Coronary artery (tissue), 2 donors: ENCODE measurements at regions not wholly inside any gene's neighbourhood (a gene's known extent, or its start where the extent isn't known, plus 50 kb on each side); places are given as distances from the start of the nearest gene placed in this dataset.

Experiments used
- DNase-seq: peaks from one replicate; pipeline ENCODE4 v3.0.0-alpha.2; 2017; ENCODE audit warnings: low spot score
- H3K27ac ChIP-seq, 2 donors: fragments of 200-600 bp; sonication (generic); one replicate each; pipeline ENCODE4 v1.5.1; 2016 to 2019
- H3K4me3 ChIP-seq: fragments of 200-600 bp; sonication (generic); 2 replicates; pipeline ENCODE4 v1.5.1; 2016; ENCODE audit warnings: mild to moderate bottlenecking, moderate library complexity
- TF ChIP-seq, protein P1 (sequence below): fragments of 200-600 bp; sonication (generic); IDR thresholded peaks from one replicate; pipeline ENCODE4 v1.5.1; 2019; ENCODE audit warnings: antibody characterized with exemption

- peak; percentile 64 for DNase-seq
- Histone ChIP-seq H3K4me3 (no peak overlapping the region), H3K27ac (no peak overlapping the region)
- TF ChIP-seq, protein P1, sequence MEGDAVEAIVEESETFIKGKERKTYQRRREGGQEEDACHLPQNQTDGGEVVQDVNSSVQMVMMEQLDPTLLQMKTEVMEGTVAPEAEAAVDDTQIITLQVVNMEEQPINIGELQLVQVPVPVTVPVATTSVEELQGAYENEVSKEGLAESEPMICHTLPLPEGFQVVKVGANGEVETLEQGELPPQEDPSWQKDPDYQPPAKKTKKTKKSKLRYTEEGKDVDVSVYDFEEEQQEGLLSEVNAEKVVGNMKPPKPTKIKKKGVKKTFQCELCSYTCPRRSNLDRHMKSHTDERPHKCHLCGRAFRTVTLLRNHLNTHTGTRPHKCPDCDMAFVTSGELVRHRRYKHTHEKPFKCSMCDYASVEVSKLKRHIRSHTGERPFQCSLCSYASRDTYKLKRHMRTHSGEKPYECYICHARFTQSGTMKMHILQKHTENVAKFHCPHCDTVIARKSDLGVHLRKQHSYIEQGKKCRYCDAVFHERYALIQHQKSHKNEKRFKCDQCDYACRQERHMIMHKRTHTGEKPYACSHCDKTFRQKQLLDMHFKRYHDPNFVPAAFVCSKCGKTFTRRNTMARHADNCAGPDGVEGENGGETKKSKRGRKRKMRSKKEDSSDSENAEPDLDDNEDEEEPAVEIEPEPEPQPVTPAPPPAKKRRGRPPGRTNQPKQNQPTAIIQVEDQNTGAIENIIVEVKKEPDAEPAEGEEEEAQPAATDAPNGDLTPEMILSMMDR: no peak
Measured at GRCh38 chr11:69210310-69211035, 54.7 kb downstream of the SMIM38 start.

GRCh38 chr11:69211540-69211919, 55.8 kb downstream of the SMIM38 start:
- H3K27ac ChIP-seq: no peak overlapping the region
- no peak overlapping the region for H3K4me3 ChIP-seq
- TF ChIP-seq, protein P1: no peak
- peak; percentile 40 for DNase-seq

DNA sequence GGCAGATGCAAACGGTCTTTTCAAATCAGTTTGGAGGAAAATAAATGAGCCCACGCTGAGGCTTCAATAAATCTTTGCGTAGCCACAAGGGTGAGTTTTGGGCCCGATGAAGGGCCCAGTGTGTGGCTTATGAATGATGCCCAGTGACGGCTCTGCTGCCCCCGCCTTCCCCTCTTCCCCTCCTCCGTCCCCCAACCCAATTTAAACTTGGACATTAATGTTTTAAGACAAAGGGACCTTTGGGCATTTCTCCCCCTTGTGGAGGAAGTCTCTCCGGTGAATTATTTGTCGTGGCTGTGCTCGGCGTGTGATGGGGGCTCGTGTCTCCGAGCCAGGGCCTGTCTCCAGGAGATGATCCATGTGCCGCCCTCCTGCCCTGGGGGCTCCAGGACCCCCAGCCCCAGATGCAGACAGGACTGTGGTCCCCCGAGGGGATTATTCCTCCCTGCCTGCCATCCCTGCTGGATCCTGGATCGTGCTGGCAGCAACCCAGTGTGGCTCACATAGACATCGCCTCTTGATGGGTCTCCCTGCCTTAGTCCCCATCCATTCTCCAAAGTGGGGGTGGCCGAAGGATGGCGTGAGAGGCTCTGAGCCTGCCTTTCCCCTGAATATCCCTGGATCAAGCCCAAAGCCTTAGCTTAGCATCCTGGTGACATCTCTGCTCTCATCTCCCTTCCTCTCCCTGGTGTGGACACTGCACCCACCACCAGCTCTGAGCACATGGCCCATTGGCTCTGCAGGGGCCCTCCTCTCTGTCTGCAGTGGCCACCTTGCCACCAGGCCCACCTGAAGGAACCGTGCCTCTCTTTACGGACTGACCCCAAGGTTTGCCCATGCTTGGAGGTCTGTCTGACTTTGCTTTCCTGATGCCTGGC, 56.4 kb downstream of the SMIM38 start:
- peak; percentile 63 for DNase-seq
- Histone ChIP-seq H3K4me3 (no peak overlapping the region), H3K27ac (no peak overlapping the region)
- TF ChIP-seq, protein P1: no peak

DNA sequence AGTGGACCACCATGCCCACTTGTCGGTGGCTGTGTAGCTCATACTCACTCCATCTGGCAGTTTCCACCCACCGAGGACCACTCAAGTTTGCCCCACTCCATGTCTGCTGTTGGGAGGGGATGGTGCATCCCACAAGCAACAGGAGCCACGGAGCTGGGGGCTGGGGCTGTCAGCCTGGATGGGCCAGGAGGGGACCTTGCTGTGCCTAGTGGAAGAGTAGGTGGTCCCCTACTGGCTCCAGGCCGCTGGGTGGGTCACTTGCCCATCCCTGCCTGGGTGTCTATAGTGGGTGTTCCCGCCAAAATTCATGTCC, 57.0 kb downstream of the SMIM38 start:
- Histone ChIP-seq H3K4me3 (no peak overlapping the region), H3K27ac (no peak overlapping the region)
- peak; percentile 69 for DNase-seq
- TF ChIP-seq, protein P1: no peak

- TF ChIP-seq, protein P1: no peak
- peak; percentile 26 for DNase-seq
- Histone ChIP-seq H3K27ac (no peak overlapping the region), H3K4me3 (no peak overlapping the region)
Measured at GRCh38 chr11:69213316-69213715, 57.6 kb downstream of the SMIM38 start.

GRCh38 chr11:69213964-69214363, 58.2 kb downstream of the SMIM38 start:
- Histone ChIP-seq H3K27ac (no peak overlapping the region), H3K4me3 (no peak overlapping the region)
- TF ChIP-seq, protein P1: no peak
- peak; percentile 40 for DNase-seq
